Ureter (tissue), 1 donor: ENCODE measurements at regions not wholly inside any gene's neighbourhood (a gene's known extent, or its start where the extent isn't known, plus 50 kb on each side); places are given as distances from the start of the nearest gene placed in this dataset.
"Not testable (repeated sequence)": the region's sequence is repeated elsewhere in the genome, so short reads cannot be mapped to it uniquely, and the experiment has no call there.

Experiments used
- DNase-seq: peaks from one replicate; pipeline ENCODE4 v3.0.0-alpha.2; 2020; ENCODE audit warnings: low spot score
- donor health status: DM: yes; HTN: yes; CAD: no.

- DNase-seq, result no peak
Measured at GRCh38 chr13:103694471-103694870, 628.3 kb upstream of the SLC10A2 start.

GRCh38 chr13:103694033-103694432 is 627.8 kb upstream of the SLC10A2 start:
- no peak for DNase-seq

- no peak for DNase-seq
Measured at GRCh38 chr13:103692442-103692841, 626.2 kb upstream of the SLC10A2 start.

GRCh38 chr13:103676329-103676728 is 610.1 kb upstream of the SLC10A2 start:
- no peak for DNase-seq

GRCh38 chr13:103671547-103671946 is 605.3 kb upstream of the SLC10A2 start:
- no peak for DNase-seq

- DNase-seq, result no peak
Measured at GRCh38 chr13:103663996-103664395, 597.8 kb upstream of the SLC10A2 start.

- DNase-seq, result no peak
Measured at GRCh38 chr13:103656311-103656710, 590.1 kb upstream of the SLC10A2 start.

- DNase-seq, result no peak
Measured at GRCh38 chr13:103640606-103641005, 574.4 kb upstream of the SLC10A2 start.

- DNase-seq, result no peak
Measured at GRCh38 chr13:103639326-103639725, 573.1 kb upstream of the SLC10A2 start.

GRCh38 chr13:103638706-103639105 is 572.5 kb upstream of the SLC10A2 start:
- DNase-seq, result no peak

GRCh38 chr13:103634066-103634465 is 567.8 kb upstream of the SLC10A2 start:
- DNase-seq, result no peak

GRCh38 chr13:103625194-103625593 is 559.0 kb upstream of the SLC10A2 start:
- no peak for DNase-seq

- no peak for DNase-seq
Measured at GRCh38 chr13:103618151-103618550, 551.9 kb upstream of the SLC10A2 start.

- no peak for DNase-seq
Measured at GRCh38 chr13:103615771-103616170, 549.6 kb upstream of the SLC10A2 start.

- DNase-seq, result no peak
Measured at GRCh38 chr13:103614761-103615160, 548.5 kb upstream of the SLC10A2 start.

GRCh38 chr13:103607995-103608394 is 541.8 kb upstream of the SLC10A2 start:
- DNase-seq, result no peak

GRCh38 chr13:103605546-103606326 is 539.5 kb upstream of the SLC10A2 start:
- no peak for DNase-seq

GRCh38 chr13:103599870-103600269 is 533.7 kb upstream of the SLC10A2 start:
- not testable (repeated sequence) for DNase-seq

- DNase-seq, result no peak
Measured at GRCh38 chr13:103598671-103599070, 532.5 kb upstream of the SLC10A2 start.

GRCh38 chr13:103573446-103573845 is 507.2 kb upstream of the SLC10A2 start:
- no peak for DNase-seq

GRCh38 chr13:103568314-103568713 is 502.1 kb upstream of the SLC10A2 start:
- DNase-seq, result no peak

GRCh38 chr13:103557878-103558277 is 491.7 kb upstream of the SLC10A2 start:
- no peak for DNase-seq

GRCh38 chr13:103556681-103557080 is 490.5 kb upstream of the SLC10A2 start:
- no peak for DNase-seq

GRCh38 chr13:103547914-103548313 is 481.7 kb upstream of the SLC10A2 start:
- DNase-seq, result no peak
